GM12874 (cell line): ENCODE measurements at regions not wholly inside any gene's neighbourhood (a gene's known extent, or its start where the extent isn't known, plus 50 kb on each side); places are given as distances from the start of the nearest gene placed in this dataset.

ENCODE experiments used
- CTCF ChIP-seq: IDR thresholded peaks from 2 replicates; pipeline ENCODE4 v1.5.1; 2011; ENCODE audit warnings: low read depth, mild to moderate bottlenecking, control low read depth, low read length, moderate library complexity; ENCODE audit not compliant: insufficient read depth

GRCh38 chr4:27184508-27185155 is 324.0 kb downstream of the STIM2 start:
- TF ChIP-seq CTCF, result no peak

DNA sequence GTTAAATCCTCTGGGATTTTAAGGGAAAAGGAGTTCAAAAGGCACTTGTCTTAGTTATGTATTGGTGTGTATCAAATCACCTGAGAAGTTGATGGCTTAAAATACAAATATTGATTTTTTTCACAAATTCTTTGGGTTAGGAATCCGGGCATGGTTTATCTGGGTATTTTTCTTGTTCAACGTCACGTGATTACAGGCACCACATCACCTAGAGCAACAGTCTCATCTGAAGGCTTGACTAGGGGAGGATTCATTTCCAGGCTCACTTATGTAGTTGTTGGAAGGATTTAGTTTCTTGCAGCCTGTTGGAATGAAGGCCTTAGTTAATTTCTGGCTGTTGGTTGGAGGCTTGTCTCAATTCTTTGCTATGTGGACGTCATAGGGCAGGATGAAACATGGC is 326.1 kb downstream of the STIM2 start:
- no peak for TF ChIP-seq CTCF

- no peak for TF ChIP-seq CTCF
Measured at GRCh38 chr4:27187786-27188185, 327.1 kb downstream of the STIM2 start.

DNA sequence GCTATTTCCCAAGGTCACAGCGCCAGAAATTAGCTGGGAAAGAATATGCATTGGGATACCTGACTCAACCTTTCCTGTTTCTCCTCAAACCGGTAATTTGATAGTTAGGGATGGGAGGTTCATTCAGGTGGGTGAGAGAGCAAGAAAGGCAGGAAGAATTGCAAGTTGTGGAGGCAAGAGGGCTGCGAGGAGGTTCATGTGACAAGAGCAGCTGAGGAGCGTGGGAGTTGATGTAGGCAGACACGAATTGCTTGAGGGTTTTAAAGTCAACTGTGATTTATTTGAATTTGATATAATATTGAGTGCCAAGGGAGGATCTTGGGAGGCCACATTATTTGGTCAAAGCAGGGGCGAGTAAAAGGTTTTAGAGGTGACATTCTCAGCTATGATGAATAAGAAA is 329.0 kb downstream of the STIM2 start:
- no peak for TF ChIP-seq CTCF

GRCh38 chr4:27191592-27191991 is 331.0 kb downstream of the STIM2 start:
- no peak for TF ChIP-seq CTCF

GRCh38 chr4:27194599-27195176 is 334.0 kb downstream of the STIM2 start:
- TF ChIP-seq CTCF, result no peak

GRCh38 chr4:27198246-27198645 is 337.6 kb downstream of the STIM2 start:
- TF ChIP-seq CTCF, result no peak

DNA sequence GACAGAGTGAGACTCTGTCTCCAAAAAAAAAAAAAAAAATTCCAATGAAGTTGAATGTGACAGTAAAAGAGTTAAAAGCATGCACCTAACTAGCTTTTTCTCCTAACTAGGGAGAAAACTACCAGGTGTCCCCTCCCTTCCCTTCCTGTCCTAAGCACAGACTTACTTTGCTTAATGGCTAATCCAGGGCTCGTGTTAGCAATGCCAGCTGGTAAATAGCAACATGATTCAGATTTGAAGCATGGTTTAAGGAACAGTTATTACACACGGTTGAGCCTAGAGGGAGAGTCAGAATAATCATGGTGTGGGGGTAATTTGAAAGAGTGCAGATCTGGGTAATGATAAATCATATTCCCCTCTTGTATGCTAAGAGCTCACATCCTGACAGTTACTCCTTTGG is 338.3 kb downstream of the STIM2 start:
- no peak for TF ChIP-seq CTCF
